ENCODE measurements at regions not wholly inside any gene's neighbourhood (a gene's known extent, or its start where the extent isn't known, plus 50 kb on each side); places are given as distances from the start of the nearest gene placed in this dataset.

- TF ChIP-seq SP1 (CRISPR knock-in tag; conservative IDR thresholded peaks at IDR 0.05), result no peak
- TF ChIP-seq GTF2I (CRISPR knock-in tag; conservative IDR thresholded peaks at IDR 0.05), result no peak
- TF ChIP-seq CTCF (IDR thresholded peaks at IDR 0.05), result no peak
- TF ChIP-seq HMGA2 (CRISPR knock-in tag; IDR thresholded peaks at IDR 0.05), result no peak
- no peak for TF ChIP-seq ZNF281 (CRISPR knock-in tag; IDR thresholded peaks at IDR 0.05)
- no peak for TF ChIP-seq PREB (CRISPR knock-in tag; IDR thresholded peaks at IDR 0.05; ENCODE audit: borderline replicate concordance)
- TF ChIP-seq FOXP1 (CRISPR knock-in tag; IDR thresholded peaks at IDR 0.05; ENCODE audit: borderline replicate concordance), result no peak
- no peak for TF ChIP-seq STAT6 (CRISPR knock-in tag; conservative IDR thresholded peaks at IDR 0.05; ENCODE audit: low read depth)
- no peak for TF ChIP-seq RELA (CRISPR knock-in tag; IDR thresholded peaks at IDR 0.05; ENCODE audit: borderline replicate concordance)
- TF ChIP-seq ZNF317 (CRISPR knock-in tag; IDR thresholded peaks at IDR 0.05; ENCODE audit: borderline replicate concordance, low read depth), result no peak
- TF ChIP-seq SMAD4 (CRISPR knock-in tag; IDR thresholded peaks at IDR 0.05), result no peak
- TF ChIP-seq MAX (CRISPR knock-in tag; IDR thresholded peaks at IDR 0.05), result no peak
- no peak for TF ChIP-seq JUN (CRISPR knock-in tag; IDR thresholded peaks at IDR 0.05)
- no peak for TF ChIP-seq IRF1 (CRISPR knock-in tag; IDR thresholded peaks at IDR 0.05)
Measured at GRCh38 chr2:74070991-74071390, 76.7 kb downstream of the BOLA3 start.

Data from WTC11 (cell line).